KBM-7 (cell line): ENCODE measurements at regions not wholly inside any gene's neighbourhood (a gene's known extent, or its start where the extent isn't known, plus 50 kb on each side); places are given as distances from the start of the nearest gene placed in this dataset.
A peak's percentile ranks its signal among the peaks of the same experiment; 100 is the strongest.

ENCODE experiments used
- DNase-seq: peaks from one replicate; pipeline ENCODE4 v3.0.0-alpha.2; 2015
- in situ Hi-C: fragments of 300-500 bp; cut with MboI; formaldehyde crosslinking; loops from 2 replicates; pipeline ENCODE4 v1.14.3; 2020; ENCODE audit warnings: low sequenced_read_pairs, low pct_unique_long_range_greater_than_20kb, mixed read lengths

DNA sequence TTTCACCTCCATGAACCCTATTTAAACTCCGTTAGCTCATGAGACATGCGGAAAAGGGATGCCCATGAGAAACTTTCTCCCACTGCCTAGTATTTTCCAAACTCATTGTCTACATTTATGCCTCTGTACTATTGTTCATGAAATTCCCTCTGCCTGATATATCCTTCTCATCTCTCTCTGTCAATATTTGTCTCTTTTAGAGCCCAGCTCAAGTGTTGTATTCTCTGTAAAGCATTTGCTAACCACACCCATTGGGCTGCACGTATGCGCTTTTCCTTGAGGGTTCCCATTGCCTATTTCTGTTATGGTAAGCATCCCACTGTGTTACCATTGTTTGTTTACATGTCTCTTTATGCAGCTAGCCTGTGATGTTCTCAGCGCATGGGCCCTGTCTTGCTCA lies 211.4 kb downstream of the MDFIC start:
- no peak for DNase-seq
- in situ Hi-C loops = no loop called here

GRCh38 chr7:115132096-115132495 lies 210.2 kb downstream of the MDFIC start:
- no peak for DNase-seq
- in situ Hi-C loops = no loop called here

GRCh38 chr7:115128154-115128553 lies 206.3 kb downstream of the MDFIC start:
- no peak for DNase-seq
- in situ Hi-C loops = no loop called here

DNA sequence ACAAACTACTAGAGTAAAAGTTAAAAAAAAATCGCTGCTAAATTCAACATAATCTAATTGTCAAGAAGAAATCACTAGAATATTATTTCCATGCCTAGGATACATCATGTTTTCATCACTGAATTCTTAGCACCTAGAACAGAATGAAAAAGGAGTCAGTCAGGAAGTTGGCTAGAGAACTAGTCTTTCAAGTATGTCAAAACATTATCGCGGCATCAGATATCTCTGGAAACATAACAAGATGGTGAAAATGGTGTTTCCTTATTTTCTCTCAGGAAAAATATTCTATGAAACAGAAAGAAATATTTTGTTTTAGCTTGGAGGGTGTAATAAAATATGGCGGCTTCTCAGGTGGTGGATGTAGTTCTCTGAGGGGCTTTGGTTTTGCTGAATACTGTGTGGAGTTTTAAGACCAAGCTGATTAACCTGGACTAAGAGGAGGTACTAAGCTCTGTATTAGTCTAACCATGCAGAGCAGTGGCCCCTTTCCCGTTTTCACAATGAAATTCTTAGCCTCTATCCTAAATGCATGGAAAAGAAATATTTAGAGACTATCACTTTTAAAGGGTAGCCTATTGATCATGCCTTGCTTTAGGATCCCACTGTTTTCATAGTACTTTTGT lies 205.6 kb downstream of the MDFIC start:
- in situ Hi-C loops = no loop called here

DNA sequence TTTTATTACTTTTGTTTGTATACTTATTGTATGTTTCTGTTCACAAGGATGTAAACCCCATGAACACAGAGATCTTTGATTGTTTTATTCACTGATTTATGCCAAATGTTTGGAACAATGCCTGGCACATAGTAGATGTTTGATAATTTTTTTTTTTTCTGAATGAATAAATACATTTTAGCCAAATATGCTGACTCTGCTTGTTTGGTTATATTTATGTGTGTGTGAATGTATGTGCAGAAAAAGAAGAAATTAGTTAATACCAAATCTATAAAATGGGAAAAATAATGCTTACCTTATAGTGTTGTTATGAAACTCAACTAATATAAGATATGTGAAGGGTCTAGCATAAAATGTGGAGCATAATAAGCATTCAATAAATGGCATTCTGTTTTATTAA lies 203.9 kb downstream of the MDFIC start:
- DNase-seq = no peak
- in situ Hi-C loops = no loop called here

More for the DNA sequence above, 205.6 kb downstream of the MDFIC start:
- no peak for DNase-seq

GRCh38 chr7:115125312-115125711 lies 203.4 kb downstream of the MDFIC start:
- in situ Hi-C loops = no loop called here
- DNase-seq = no peak

DNA sequence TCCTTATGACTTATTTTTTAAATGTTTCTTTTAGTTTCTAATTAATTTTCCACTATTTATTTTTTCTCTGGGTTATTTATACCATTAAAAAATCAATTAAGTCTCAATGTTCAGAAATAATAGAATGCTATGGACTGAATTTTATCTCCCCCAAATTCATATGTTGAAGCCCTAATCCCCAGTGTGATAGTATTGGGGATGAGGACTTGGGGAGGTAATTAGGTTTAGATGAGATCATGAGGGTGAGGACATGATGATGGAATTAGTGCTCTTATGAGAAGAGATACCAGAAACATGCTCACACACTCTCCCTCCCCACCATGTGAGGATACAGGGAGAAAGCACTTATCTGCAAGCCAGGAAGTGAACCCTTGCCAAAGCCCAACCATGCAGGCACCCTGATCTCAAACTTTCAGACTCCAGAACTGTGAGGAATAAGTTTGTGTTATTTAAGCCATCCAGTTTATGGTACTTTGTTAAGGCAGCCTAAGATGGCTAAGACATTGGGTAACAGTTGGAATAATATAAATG lies 202.6 kb downstream of the MDFIC start:
- in situ Hi-C loops = no loop called here
- peak; percentile 36 for DNase-seq

- DNase-seq = no peak
- in situ Hi-C loops = no loop called here
Observed at GRCh38 chr7:115123441-115123840, 201.5 kb downstream of the MDFIC start.

GRCh38 chr7:115122388-115122787 lies 200.5 kb downstream of the MDFIC start:
- in situ Hi-C loops = no loop called here
- DNase-seq = no peak

DNA sequence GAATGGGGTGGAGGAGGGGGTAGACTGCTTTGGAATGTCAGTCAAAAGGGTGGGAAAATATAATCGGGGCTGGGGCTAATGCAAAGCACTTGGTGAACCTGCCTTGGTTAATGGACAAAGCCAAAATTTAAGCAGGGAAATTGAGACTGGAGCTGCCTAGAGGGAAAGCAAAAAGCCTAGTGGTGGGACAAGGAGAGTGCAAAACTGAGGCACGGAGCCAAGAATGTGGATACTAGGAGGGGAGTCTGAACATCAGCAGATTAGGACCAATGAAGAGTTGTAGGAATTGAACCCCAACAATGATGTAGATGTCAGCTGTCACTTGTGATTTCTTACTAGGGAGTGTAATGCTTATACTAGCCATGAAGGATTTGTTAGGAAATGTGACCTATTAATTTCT lies 195.9 kb downstream of the MDFIC start:
- DNase-seq = no peak
- in situ Hi-C loops = no loop called here

DNA sequence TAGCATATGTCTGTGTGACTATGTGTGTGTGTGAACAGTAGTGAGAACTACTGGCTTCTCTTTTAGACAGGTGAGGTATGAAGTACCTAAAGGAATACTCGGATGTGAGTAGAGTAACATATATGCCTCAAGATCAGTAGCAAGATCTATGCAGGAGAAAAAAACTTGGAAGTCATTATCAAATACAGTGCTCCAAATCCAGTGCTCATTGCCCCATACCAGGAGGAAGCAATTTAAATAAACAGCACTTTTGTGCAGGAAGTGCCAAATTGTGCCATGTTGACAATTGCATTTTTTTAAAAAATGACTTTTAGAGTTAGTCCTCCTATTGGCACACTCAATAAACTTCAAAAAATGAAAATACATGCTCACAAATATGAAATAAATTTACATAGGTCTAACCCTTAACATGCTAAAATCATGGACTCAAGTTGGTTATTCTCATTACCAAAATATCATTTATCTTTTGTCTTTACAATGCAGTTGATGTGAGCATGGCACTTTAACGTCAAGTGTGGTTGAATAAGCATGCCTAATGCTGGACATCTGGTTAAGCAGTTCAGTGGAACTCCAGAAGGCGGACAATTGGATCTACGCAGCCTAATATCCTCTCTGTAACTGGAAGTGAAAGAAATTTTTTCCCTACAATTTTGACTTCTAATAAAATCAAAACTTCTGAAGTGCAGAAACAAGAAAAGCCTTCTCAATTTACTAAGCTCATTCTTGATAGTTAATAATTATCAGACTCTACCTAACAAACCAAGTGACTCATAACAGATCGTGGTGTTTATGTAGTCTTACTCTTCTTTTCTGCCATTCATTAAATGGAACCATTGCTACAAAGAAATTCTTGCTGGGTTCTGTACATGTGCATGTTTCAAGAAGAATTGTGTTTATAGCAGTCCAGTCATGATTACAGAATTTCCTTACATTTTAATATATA lies 195.2 kb downstream of the MDFIC start:
- no peak for DNase-seq
- in situ Hi-C loops = no loop called here

- in situ Hi-C loops = no loop called here
- DNase-seq = no peak
Observed at GRCh38 chr7:115113776-115114175, 191.9 kb downstream of the MDFIC start.

DNA sequence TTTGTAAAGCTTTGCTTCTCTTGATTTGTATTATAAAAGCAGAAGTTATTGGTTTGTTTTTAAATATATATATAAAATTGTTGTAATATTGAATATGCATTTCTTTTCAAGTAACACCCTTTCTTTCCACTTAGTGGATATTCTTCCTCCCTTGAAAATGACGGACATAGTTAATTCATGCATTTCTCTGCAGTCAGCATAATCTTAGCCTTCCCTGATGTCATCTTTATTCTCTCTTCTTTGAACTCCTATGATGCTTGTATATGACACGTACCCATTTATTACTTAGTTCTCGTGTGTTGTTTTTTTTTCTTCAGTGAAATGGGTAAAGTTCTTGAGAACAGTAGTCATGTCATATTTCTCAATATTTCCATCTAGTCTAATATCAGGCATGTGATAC lies 191.2 kb downstream of the MDFIC start:
- no peak for DNase-seq
- in situ Hi-C loops = no loop called here

GRCh38 chr7:115110523-115110922 lies 188.6 kb downstream of the MDFIC start:
- no peak for DNase-seq
- in situ Hi-C loops = no loop called here

GRCh38 chr7:115106316-115106715 lies 184.4 kb downstream of the MDFIC start:
- in situ Hi-C loops = no loop called here
- DNase-seq = no peak

DNA sequence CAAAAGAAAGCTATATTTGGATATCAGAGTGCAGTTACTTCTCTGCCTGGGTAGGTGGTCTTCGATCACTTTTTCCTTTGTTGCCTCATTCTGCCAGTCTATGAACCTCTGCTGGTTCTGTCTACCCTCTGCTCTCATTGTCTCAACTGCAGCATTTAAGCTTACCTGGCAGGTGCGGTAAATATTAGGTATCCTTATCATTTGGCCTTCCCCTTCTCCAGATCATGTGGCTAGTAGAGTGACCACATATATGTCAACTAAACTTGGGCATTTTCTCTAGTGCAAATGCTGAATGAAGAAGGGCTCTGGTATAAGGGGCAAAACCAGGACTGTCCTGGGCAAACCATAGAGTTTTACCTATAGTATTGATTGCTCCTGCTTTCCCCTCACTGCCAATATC lies 180.8 kb downstream of the MDFIC start:
- DNase-seq = no peak
- in situ Hi-C loops = no loop called here

- in situ Hi-C loops = no loop called here
- no peak for DNase-seq
Observed at GRCh38 chr7:115101199-115101598, 179.3 kb downstream of the MDFIC start.

- in situ Hi-C loops = no loop called here
- no peak for DNase-seq
Observed at GRCh38 chr7:115099906-115100305, 178.0 kb downstream of the MDFIC start.

DNA sequence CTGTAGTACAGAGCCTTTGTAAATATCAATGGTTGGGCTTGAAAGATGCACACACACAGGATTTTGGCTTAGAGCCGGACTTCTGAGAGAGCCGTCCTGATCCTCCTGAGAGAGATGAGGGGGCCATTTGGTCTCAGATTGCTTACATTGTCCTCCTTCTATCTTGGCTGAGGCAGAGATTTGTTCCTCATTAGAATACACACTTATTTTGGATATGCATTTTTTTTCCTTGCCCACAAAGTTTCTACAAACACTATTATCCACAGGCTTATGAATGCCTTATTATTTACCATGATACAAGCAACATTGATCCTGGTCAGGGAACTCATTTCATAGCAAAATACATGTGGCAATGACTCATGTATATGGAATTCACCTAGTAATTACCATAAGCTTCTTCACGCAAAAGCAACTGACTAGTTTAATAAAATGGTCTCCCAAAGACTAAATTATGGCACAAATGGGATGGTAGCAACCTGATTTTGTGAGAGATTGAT lies 175.3 kb downstream of the MDFIC start:
- no peak for DNase-seq
- in situ Hi-C loops = no loop called here

DNA sequence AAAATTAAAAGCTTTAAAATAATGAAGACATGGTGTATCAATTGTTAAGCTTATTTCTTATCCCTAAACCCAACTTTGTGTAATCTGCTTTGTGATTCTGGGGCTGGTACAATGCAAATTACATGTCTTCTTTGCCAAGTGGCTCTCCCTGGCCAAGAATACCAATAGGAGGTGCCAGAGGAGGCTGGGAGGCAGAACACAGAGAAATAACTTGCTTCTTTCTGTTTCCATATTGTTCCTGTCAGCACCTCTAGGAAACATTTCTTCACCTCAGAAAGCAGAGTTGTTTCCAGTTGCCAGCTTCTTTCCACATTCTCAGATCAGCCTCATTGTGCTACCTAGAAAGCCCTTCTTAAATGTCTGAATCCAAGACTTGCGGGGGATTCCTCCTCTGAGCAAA lies 174.4 kb downstream of the MDFIC start:
- in situ Hi-C loops = no loop called here
- DNase-seq = no peak
